Breast epithelium (tissue), 4 donors: ENCODE measurements at regions not wholly inside any gene's neighbourhood (a gene's known extent, or its start where the extent isn't known, plus 50 kb on each side); places are given as distances from the start of the nearest gene placed in this dataset.
A peak's percentile ranks its signal among the peaks of the same experiment; 100 is the strongest.

Experiments
- DNase-seq, 2 donors: peaks; one replicate each; pipeline ENCODE4 v3.0.0-alpha.2; 2019; ENCODE audit warnings: low spot score in 2 of 2
- H3K27ac ChIP-seq, 2 donors: fragments of 200-600 bp; sonication (generic) in 1 of 2; one replicate each; pipeline ENCODE4 v1.5.1; 2016 to 2019; ENCODE audit warnings: mild to moderate bottlenecking in 1 of 2
- H3K27me3 ChIP-seq, 2 donors: fragments of 200-600 bp; sonication (generic) in 1 of 2; one replicate each; pipeline versions ENCODE4 v1.5.1 to v1.6.0; 2017 to 2019; ENCODE audit warnings: control low read depth in 1 of 2, mild to moderate bottlenecking in 1 of 2
- H3K36me3 ChIP-seq: fragments of 200-600 bp; one replicate; pipeline ENCODE4 v1.5.1; 2019
- H3K4me1 ChIP-seq, 2 donors: fragments of 200-600 bp; sonication (generic); one replicate each; pipeline ENCODE4 v1.5.1; 2016 to 2019; ENCODE audit warnings: control low read depth in 1 of 2
- H3K4me3 ChIP-seq, 3 donors: fragments of 200-600 bp; sonication (generic); 1 replicate in 2 of 3; 2 replicates in 1 of 3; pipeline ENCODE4 v1.5.1; 2016 to 2019; ENCODE audit warnings: mild to moderate bottlenecking in 3 of 3, moderate library complexity in 2 of 3
- H3K9me3 ChIP-seq, 2 donors: fragments of 200-600 bp; sonication (generic) in 1 of 2; one replicate each; pipeline ENCODE4 v1.5.1; 2016 to 2019; ENCODE audit warnings: control low read depth in 1 of 2
- CTCF ChIP-seq, 3 donors: fragments of 450-650 bp; IDR thresholded peaks; one replicate each; pipeline ENCODE4 v1.5.1; 2016 to 2017; ENCODE audit warnings: antibody characterized with exemption in 3 of 3, mild to moderate bottlenecking in 3 of 3, moderate library complexity in 3 of 3
- POLR2A ChIP-seq: fragments of 450-650 bp; IDR thresholded peaks from one replicate; pipeline ENCODE4 v1.6.1; 2016; ENCODE audit warnings: antibody characterized with exemption, mild to moderate bottlenecking, moderate library complexity
- POLR2AphosphoS5 ChIP-seq, 3 donors: sonication (generic); formaldehyde crosslinking; IDR thresholded peaks; one replicate each; pipeline ENCODE4 v1.6.1; 2017; ENCODE audit warnings: antibody characterized with exemption in 3 of 3
- intact Hi-C: fragments of 100-400 bp; cut with DNase I; formaldehyde crosslinking; loops from one replicate; pipeline ENCODE4 v1.15.1; 2023; ENCODE audit warnings: low total_unique reads

DNA sequence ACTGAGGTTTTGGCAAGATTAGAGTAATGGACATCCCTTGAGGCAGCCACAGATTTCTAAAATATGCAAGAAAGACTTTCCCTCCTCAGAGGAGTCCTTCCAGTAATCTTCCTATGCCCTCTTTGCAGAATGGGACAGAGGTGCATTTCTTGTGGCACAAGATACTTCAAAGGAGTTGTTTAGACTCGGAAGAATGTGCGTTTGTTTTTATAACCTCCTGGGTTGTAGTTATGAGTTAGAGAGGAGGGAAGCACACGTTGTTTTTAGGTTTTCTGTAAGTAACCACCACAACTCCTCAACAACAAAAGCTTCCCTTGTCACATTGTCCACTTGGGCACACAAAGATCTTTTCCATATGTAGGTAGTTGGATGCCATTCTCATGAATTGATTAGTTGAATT is 78.1 kb upstream of the GLI3 start:
- Histone ChIP-seq H3K9me3 (peaks cover 0 to 9% of the 10 kb centered on the region in 2 donors), H3K36me3 (no peaks in the 10 kb centered on the region), H3K27ac (no peak overlapping the region), H3K27me3 (no peaks in the 10 kb centered on the region), H3K4me1 (no peaks in the 10 kb centered on the region), H3K4me3 (no peak overlapping the region)
- TF ChIP-seq CTCF (IDR thresholded peaks at IDR 0.05) (no peak), POLR2AphosphoS5 (IDR thresholded peaks at IDR 0.05) (no peak), POLR2A (no peak)
- intact Hi-C loops = no loop called here
- DNase-seq = no peak

DNA sequence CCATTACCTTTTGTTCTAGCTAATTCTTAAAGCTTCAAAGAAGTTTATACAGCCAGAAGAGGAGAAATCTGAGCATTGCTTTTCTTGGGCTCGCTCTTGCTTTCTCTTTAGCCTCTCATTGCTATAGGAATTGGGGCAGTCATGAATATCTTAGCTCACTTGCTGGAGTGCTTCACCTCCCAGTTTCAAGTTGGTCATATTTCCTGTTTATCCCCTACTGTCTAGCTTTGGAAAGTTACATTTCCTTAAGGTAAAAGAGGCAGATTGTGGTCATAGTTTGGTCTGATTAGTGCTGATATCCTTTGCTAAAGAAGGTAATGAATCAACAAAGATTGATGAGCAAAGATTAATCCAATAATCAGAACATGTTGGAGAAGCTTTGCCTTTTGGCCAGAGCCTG is 77.7 kb upstream of the GLI3 start:
- TF ChIP-seq POLR2A = no peak
- TF ChIP-seq POLR2AphosphoS5 (IDR thresholded peaks at IDR 0.05) = no peak
- TF ChIP-seq CTCF (IDR thresholded peaks at IDR 0.05) = no peak
- Histone ChIP-seq H3K4me1 (no peaks in the 10 kb centered on the region), H3K9me3 (peaks cover 0 to 9% of the 10 kb centered on the region in 2 donors), H3K27me3 (no peaks in the 10 kb centered on the region), H3K36me3 (no peaks in the 10 kb centered on the region), H3K27ac (no peak overlapping the region), H3K4me3 (no peak overlapping the region)
- intact Hi-C loops = no loop called here
- DNase-seq = no peak

DNA sequence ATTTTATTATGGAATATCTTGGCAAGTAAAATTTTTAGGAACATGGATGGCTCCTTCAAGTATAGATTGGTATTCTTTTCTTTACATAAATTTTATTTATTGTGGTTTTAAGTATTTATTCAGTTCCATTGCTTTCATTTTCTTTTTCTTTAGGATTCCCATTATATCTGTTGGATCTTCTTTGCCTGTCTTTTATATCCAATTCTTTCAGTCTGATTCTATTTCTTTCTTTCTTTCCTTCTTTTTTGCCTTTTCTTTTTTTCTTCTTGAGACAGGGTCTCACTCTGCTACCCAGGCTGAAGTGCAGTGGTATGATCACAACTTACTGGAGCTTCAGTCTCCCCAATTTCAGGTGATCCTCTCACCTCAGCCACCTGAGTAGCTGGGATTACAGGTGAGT is 74.2 kb upstream of the GLI3 start:
- TF ChIP-seq POLR2A = no peak
- TF ChIP-seq POLR2AphosphoS5 (IDR thresholded peaks at IDR 0.05) = no peak
- TF ChIP-seq CTCF (IDR thresholded peaks at IDR 0.05) = no peak
- Histone ChIP-seq H3K27me3 (no peaks in the 10 kb centered on the region), H3K4me3 (no peak overlapping the region), H3K9me3 (peaks cover 0 to 9% of the 10 kb centered on the region in 2 donors), H3K4me1 (no peaks in the 10 kb centered on the region), H3K27ac (no peak overlapping the region), H3K36me3 (no peaks in the 10 kb centered on the region)
- DNase-seq = no peak
- intact Hi-C loops = no loop called here

DNA sequence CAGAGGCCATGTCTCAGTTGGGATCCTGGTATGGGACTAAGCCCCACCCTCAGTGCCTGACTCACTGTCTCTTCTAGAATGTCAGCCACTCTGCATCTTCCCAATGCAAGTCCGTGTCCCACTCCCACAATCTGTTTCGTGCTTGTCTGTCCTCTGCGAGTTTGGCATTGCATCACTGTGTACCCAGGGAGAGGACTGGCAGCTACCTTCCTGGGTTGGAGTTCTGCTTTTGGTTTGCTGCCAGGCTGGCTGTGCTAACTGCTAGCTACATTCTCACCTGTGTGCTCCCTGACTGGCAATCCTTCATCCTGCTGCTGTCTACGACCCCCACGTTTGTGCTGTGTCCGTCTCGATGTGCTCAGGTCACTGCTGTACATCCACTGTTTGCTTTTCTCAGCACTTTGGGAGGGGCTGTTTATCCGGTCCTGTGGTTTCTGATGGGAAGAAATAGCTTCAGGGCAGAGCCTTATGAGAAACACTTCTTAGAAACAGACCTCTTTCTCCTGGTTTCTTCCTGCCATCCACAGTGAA is 56.0 kb upstream of the GLI3 start:
- intact Hi-C loops = no loop called here
- H3K36me3 ChIP-seq = no peaks in the 10 kb centered on the region
- TF ChIP-seq CTCF (IDR thresholded peaks at IDR 0.05) (no peak), POLR2AphosphoS5 (IDR thresholded peaks at IDR 0.05) (peak in 1 of 3 donors; percentile 35), POLR2A (no peak)
- H3K9me3 ChIP-seq = no peaks in the 10 kb centered on the region
- peak overlapping the region in 1 of 3 donors; percentile 40 for H3K4me3 ChIP-seq
- no peaks in the 10 kb centered on the region for H3K27me3 ChIP-seq
- peak; percentile 67 to 73 for DNase-seq
- no peaks in the 10 kb centered on the region for H3K4me1 ChIP-seq
- H3K27ac ChIP-seq = peak overlapping the region; percentile 48 to 61

DNA sequence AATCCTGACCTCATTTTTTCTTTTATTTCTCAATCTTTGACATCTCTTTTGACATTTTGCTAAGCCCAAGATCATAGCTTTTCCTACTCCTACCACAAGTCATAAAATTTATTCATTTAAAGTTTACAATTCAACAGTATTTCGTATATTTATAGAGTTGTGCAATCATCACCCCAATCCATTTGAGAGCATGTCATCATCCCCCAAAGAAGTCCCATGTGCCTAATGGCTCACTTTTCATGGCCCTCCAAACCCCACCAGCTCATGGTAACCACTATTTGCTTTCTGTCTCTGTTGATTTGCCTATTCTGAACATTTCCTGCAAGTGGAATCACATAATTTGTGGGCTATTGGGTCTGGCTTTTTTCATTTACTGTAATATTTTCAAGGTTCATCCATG is 52.5 kb upstream of the GLI3 start:
- DNase-seq = no peak
- H3K27ac ChIP-seq = no peak overlapping the region
- H3K4me3 ChIP-seq = no peak overlapping the region
- H3K27me3 ChIP-seq = no peaks in the 10 kb centered on the region
- no peak for TF ChIP-seq POLR2AphosphoS5 (IDR thresholded peaks at IDR 0.05)
- no peak for TF ChIP-seq POLR2A
- TF ChIP-seq CTCF (IDR thresholded peaks at IDR 0.05) = no peak
- no peaks in the 10 kb centered on the region for H3K9me3 ChIP-seq
- no peaks in the 10 kb centered on the region for H3K36me3 ChIP-seq
- H3K4me1 ChIP-seq = no peaks in the 10 kb centered on the region
- intact Hi-C loops = no loop called here
